ENCODE measurements at regions not wholly inside any gene's neighbourhood (a gene's known extent, or its start where the extent isn't known, plus 50 kb on each side); places are given as distances from the start of the nearest gene placed in this dataset.

DNA sequence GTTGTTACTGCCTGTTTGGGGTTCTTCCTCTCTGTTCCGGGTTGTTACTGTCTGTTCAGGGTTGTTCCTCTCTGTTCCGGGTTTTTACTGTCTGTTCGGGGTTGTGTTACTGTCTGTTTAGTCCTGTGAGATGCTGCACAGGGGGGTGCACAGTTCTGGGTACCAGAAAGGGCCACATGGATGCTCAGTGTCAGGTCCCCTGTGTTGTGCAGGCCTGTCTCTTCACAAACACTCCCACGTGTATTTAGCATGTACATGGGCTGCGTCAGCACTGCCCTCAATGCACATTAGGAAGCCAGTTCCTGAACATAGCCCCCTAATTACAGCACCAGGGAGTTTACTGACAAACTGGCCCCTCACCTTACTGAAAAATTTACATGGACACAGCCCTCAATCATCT lies 118.5 kb downstream of the DLL1 start:
- Mint-ChIP-seq H3K9me3 (no peaks in the 10 kb centered on the region), H3K4me1 (peaks cover 0 to 11% (median 2%) of the 10 kb centered on the region in 4 donors), H3K27me3 (peaks cover 0 to 32% (median 6%) of the 10 kb centered on the region in 5 donors), H3K4me3 (no peak overlapping the region), H3K36me3 (peaks cover 0 to 2% (median 0%) of the 10 kb centered on the region in 3 donors), H3K27ac (no peak overlapping the region)
- ATAC-seq (no peak), DNase-seq (peak in 1 of 10 donors; percentile 35)
- POLR2A ChIA-PET, result no interaction called here

DNA sequence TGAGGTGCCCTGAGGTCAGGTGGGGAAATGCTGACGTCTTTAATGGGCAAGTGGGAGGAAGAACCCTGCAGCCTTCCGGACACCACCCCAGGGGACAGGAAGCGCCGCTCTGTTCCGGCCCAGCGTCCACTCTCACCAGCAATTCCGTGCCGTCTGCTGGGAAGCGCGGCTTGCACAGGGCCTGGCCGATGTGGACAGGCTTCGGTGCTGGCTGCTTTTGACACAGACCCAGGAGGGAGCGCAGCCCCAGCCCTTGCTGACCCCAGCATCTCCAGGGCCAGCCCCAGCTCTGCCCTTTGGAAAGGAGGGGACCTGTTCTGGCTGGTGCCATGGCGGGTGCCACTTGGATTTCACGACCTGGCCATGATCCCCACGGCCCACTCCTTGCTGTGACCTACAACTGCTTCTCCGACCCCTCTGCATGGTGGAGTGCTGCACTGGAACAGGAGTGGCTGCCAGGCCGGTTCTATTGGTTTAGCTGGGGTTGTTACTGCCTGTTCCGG lies 123.2 kb downstream of the DLL1 start:
- ATAC-seq, result no peak
- peaks cover 0 to 31% (median 6%) of the 10 kb centered on the region in 5 donors for H3K27me3 Mint-ChIP-seq
- POLR2A ChIA-PET, result no interaction called here
- no peaks in the 10 kb centered on the region for H3K36me3 Mint-ChIP-seq
- no peaks in the 10 kb centered on the region for H3K9me3 Mint-ChIP-seq
- peaks cover 3 to 6% (median 6%) of the 10 kb centered on the region in 4 donors for H3K4me1 Mint-ChIP-seq
- no peak overlapping the region for H3K4me3 Mint-ChIP-seq
- no peak overlapping the region for H3K27ac Mint-ChIP-seq
- DNase-seq, result peak in 1 of 10 donors; percentile 41

DNA sequence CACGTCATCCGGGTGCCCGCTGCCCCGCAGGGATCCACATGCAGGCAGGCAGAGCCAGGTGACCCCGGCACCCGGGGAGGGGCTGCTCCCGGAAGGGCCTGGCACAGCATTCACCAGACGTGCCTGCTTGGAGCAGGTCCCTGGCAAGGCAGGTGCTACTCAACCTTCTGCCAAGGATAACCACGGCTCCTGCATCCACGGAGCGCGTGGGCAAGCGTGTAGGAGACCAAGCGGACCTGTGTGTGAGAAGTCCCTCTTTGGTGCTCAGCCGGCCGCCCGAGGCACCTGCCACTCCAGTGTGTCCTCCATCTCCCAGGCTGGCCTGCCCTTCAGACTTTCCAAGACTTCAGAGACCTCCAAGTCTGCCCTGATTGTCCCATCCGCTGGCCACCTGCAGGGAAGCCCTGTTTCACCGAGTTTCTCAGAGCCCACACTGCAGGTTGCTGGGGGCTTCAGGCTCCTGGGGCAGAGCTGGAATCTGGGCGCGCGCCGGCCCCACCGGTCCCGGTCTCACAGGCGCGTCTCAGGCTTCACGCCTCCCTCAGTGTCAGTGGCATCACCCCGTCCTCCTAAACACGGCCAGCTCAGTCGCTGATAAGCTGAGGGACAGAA lies 124.3 kb downstream of the DLL1 start:
- peak in 1 of 10 donors; percentile 35 for DNase-seq
- POLR2A ChIA-PET, result no interaction called here
- Mint-ChIP-seq H3K4me1 (peaks cover 0 to 8% (median 6%) of the 10 kb centered on the region in 4 donors), H3K27ac (no peak overlapping the region), H3K9me3 (no peaks in the 10 kb centered on the region), H3K4me3 (no peak overlapping the region), H3K36me3 (no peaks in the 10 kb centered on the region), H3K27me3 (peaks cover 0 to 20% (median 3%) of the 10 kb centered on the region in 5 donors)
- no peak for ATAC-seq

GRCh38 chr6:170165471-170166117 lies 125.3 kb downstream of the DLL1 start:
- Mint-ChIP-seq H3K4me1 (peaks cover 0 to 8% (median 6%) of the 10 kb centered on the region in 4 donors), H3K36me3 (no peaks in the 10 kb centered on the region), H3K27ac (peak overlapping the region in 3 of 10 donors; percentile 37 to 84 (median 76)), H3K9me3 (no peaks in the 10 kb centered on the region), H3K4me3 (no peak overlapping the region), H3K27me3 (peaks cover 0 to 10% (median 3%) of the 10 kb centered on the region in 5 donors)
- no peak for ATAC-seq
- POLR2A ChIA-PET, result no interaction called here
- peak in 1 of 10 donors; percentile 42 for DNase-seq

GRCh38 chr6:170165085-170165470 lies 125.8 kb downstream of the DLL1 start:
- POLR2A ChIA-PET, result no interaction called here
- Mint-ChIP-seq H3K27me3 (peaks cover 0 to 8% (median 3%) of the 10 kb centered on the region in 5 donors), H3K27ac (no peak overlapping the region), H3K36me3 (no peaks in the 10 kb centered on the region), H3K4me3 (no peak overlapping the region), H3K4me1 (peaks cover 0 to 8% (median 6%) of the 10 kb centered on the region in 4 donors), H3K9me3 (no peaks in the 10 kb centered on the region)
- ATAC-seq (no peak), DNase-seq (peak in 1 of 10 donors; percentile 42)

DNA sequence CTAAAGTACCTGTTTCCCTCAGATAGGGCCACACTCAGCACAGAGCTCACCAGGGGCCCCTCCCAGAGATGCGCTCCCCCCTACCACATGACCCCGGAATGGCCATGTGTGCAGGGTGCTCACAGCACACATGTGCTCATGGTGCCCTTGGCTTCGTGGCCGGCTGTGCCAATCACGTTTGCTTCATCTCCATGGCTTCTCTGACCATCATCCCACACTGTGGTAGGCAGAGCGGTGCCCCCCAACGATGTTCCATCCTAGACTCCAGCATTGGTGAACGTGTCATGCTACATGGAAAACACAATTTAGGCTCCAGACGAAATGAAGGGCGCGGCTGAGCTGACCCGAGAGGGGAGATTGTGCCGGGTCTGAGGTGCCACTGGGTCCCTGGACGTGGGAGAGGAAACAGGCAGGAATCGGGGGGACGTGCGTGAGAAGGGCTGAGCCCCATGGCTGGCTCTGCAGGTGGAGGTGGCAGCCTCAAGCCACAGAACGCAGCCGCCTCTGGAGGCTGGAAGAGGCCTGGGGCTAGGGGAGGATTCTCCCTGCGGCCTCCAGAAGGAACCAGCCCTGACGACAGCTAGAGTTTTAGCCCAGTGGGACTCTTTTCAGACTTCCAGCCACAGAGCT lies 126.5 kb downstream of the DLL1 start:
- no peak for ATAC-seq
- H3K36me3 Mint-ChIP-seq, result no peaks in the 10 kb centered on the region

DNA sequence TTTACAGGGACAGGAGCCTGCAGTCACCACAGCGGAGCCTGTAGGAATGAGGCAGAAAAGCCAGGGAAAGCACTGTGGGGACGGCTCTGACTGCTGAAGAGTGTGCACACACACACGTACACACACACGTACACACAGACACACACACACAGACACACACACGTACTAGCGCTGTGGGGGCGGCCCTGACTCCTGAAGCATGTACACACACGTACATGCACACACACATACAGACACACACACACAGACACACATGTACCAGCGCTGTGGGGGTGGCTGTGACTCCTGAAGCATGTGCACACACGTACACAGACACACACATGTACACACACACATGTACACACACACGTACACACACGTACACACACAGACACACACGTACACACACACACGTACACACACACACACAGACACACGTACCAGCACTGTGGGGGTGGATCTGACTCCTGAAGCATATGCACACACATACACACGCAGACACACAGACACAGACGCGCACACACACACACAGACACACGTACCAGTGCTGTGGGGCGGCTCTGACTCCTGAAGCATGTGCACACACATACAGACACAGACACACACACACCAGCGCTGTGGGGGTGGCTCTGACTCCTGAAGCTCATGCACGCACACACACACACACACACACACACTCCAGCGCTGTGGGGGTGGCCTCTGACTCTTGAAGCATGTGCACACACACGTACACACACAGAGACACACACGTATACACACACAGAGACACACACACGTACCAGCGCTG lies 127.3 kb downstream of the DLL1 start:
- Mint-ChIP-seq H3K27ac (peak overlapping the region in 1 of 10 donors; percentile 20), H3K27me3 (peaks cover 0 to 8% (median 3%) of the 10 kb centered on the region in 5 donors), H3K9me3 (no peaks in the 10 kb centered on the region), H3K36me3 (no peaks in the 10 kb centered on the region), H3K4me1 (peaks cover 0 to 8% (median 6%) of the 10 kb centered on the region in 4 donors), H3K4me3 (no peak overlapping the region)
- DNase-seq (peak in 1 of 10 donors; percentile 50), ATAC-seq (no peak)
- POLR2A ChIA-PET, result no interaction called here

More for the DNA sequence above, 126.5 kb downstream of the DLL1 start:
- DNase-seq, result peak in 1 of 10 donors; percentile 53
- Mint-ChIP-seq H3K27me3 (peaks cover 0 to 8% (median 3%) of the 10 kb centered on the region in 5 donors), H3K4me1 (peaks cover 0 to 8% (median 6%) of the 10 kb centered on the region in 4 donors), H3K4me3 (no peak overlapping the region), H3K9me3 (no peaks in the 10 kb centered on the region), H3K27ac (no peak overlapping the region)
- POLR2A ChIA-PET, result no interaction called here

- ATAC-seq, result no peak
- peaks cover under 1 to 8% (median 6%) of the 10 kb centered on the region in 4 donors for H3K4me1 Mint-ChIP-seq
- H3K36me3 Mint-ChIP-seq, result no peaks in the 10 kb centered on the region
- POLR2A ChIA-PET, result no interaction called here
- H3K27ac Mint-ChIP-seq, result peak overlapping the region in 3 of 10 donors; percentile 25 to 54 (median 27)
- no peaks in the 10 kb centered on the region for H3K9me3 Mint-ChIP-seq
- peaks cover 0 to 8% (median 3%) of the 10 kb centered on the region in 5 donors for H3K27me3 Mint-ChIP-seq
- peak in 1 of 10 donors; percentile 50 for DNase-seq
- peak overlapping the region in 6 of 10 donors; percentile 18 to 55 (median 42) for H3K4me3 Mint-ChIP-seq
Measured at GRCh38 chr6:170162775-170163404, 128.0 kb downstream of the DLL1 start.

DNA sequence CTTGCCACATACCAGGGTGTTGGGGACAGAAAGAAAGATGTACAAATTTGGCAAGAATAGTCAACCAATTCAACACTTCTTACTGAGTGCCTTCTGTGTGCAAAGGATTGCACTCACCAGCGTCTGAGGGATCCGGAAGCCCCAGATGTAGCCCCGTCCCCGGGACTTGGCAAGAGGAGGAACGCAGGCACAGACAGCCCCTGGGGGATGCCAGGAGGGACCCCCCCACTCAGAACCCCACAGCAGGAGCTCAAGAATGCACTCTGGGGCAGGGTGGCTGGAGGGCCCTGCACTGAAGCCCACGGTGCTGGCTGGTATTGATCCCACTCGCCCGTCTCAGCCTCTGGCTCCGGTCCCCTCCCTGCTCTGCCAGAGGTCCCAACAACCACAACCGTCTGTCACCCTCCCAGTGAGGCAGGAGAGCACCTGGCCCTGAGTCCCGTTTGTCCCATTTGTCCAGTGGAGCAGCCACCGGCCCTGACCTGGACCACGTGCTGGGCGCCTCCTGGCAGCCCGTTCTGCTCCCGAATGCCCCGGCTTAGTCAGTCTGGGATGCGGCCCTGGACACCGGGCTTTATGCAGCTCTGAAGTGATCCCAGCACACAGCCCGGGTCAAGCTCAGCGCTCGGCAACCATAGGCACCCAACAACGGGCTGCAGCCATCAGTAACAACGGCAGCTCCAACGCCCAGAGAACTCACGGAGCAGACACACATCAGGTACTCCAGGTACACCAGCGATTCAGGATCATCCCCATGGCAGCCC lies 128.7 kb downstream of the DLL1 start:
- Mint-ChIP-seq H3K9me3 (no peaks in the 10 kb centered on the region), H3K4me1 (peaks cover 2 to 13% (median 6%) of the 10 kb centered on the region in 4 donors), H3K27me3 (peaks cover 0 to 8% (median 4%) of the 10 kb centered on the region in 5 donors), H3K36me3 (no peaks in the 10 kb centered on the region), H3K27ac (peak overlapping the region in 1 of 10 donors; percentile 62), H3K4me3 (peak overlapping the region in 4 of 10 donors; percentile 7 to 55 (median 44))
- ATAC-seq (no peak), DNase-seq (no peak)
- POLR2A ChIA-PET, result interaction anchor here (0.9 to 1.0 kb wide), 2 partner anchors 9 to 15 kb away, joined by 4 to 5 read pairs; no protein-coding TSS in a partner anchor

- H3K27ac Mint-ChIP-seq, result peak overlapping the region in 2 of 10 donors; percentile 18 to 53
- peaks cover 2 to 13% (median 6%) of the 10 kb centered on the region in 4 donors for H3K4me1 Mint-ChIP-seq
- H3K27me3 Mint-ChIP-seq, result peaks cover 0 to 6% (median 6%) of the 10 kb centered on the region in 5 donors
- H3K9me3 Mint-ChIP-seq, result no peaks in the 10 kb centered on the region
- POLR2A ChIA-PET, result interaction anchor here (0.9 to 1.0 kb wide), 2 partner anchors 8 to 14 kb away, joined by 4 to 5 read pairs; no protein-coding TSS in a partner anchor
- H3K36me3 Mint-ChIP-seq, result no peaks in the 10 kb centered on the region
- no peak overlapping the region for H3K4me3 Mint-ChIP-seq
- DNase-seq (peak in 1 of 10 donors; percentile 52), ATAC-seq (no peak)
Measured at GRCh38 chr6:170160628-170161611, 130.0 kb downstream of the DLL1 start.

Measured in naive thymus-derived CD8-positive, alpha-beta T cell (primary cell).